ENCODE measurements at regions not wholly inside any gene's neighbourhood (a gene's known extent, or its start where the extent isn't known, plus 50 kb on each side); places are given as distances from the start of the nearest gene placed in this dataset.

GRCh38 chr7:47211519-47211973, 370.4 kb downstream of the TNS3 start:
- Histone ChIP-seq H3K27me3 (ENCODE audit: control insufficient read depth in 4 of 4, insufficient read depth in 4 of 4, low read length in 3 of 4) (no peaks in the 10 kb centered on the region), H3K27ac (ENCODE audit: low read depth in 1 of 2, low read length in 2 of 2) (no peak overlapping the region), H3K9ac (ENCODE audit: low read depth in 1 of 2, low read length in 2 of 2) (no peak overlapping the region), H3K4me3 (ENCODE audit: low read depth in 1 of 3, low read length in 3 of 3) (no peak overlapping the region), H3K4me1 (ENCODE audit: control insufficient read depth in 4 of 4, insufficient read depth in 4 of 4, low read length in 3 of 4) (no peaks in the 10 kb centered on the region), H3K36me3 (ENCODE audit: control insufficient read depth in 4 of 4, insufficient read depth in 3 of 4, low read depth in 1 of 4, low read length in 3 of 4) (no peaks in the 10 kb centered on the region), H3K9me3 (ENCODE audit: control insufficient read depth in 4 of 4, low read length in 3 of 4) (peaks cover 0 to 4% (median 1%) of the 10 kb centered on the region in 4 donors)
- no peak for DNase-seq (ENCODE audit: low spot score)
- TF ChIP-seq ZBTB33 (IDR thresholded peaks at IDR 0.05) (no peak), FOXA2 (IDR thresholded peaks at IDR 0.05) (no peak), HNF4G (IDR thresholded peaks at IDR 0.05) (no peak), YY1 (IDR thresholded peaks at IDR 0.05) (no peak), RAD21 (IDR thresholded peaks at IDR 0.05) (no peak)
- WGBS, result 73% methylated on average over 5 of the region's 5 CpGs

GRCh38 chr7:47210281-47210854, 371.5 kb downstream of the TNS3 start:
- 59% methylated on average over 4 of the region's 4 CpGs for WGBS
- Histone ChIP-seq H3K4me3 (ENCODE audit: low read depth in 1 of 3, low read length in 3 of 3) (no peak overlapping the region), H3K27ac (ENCODE audit: low read depth in 1 of 2, low read length in 2 of 2) (no peak overlapping the region), H3K27me3 (ENCODE audit: control insufficient read depth in 4 of 4, insufficient read depth in 4 of 4, low read length in 3 of 4) (no peaks in the 10 kb centered on the region), H3K36me3 (ENCODE audit: control insufficient read depth in 4 of 4, insufficient read depth in 3 of 4, low read depth in 1 of 4, low read length in 3 of 4) (no peaks in the 10 kb centered on the region), H3K9ac (ENCODE audit: low read depth in 1 of 2, low read length in 2 of 2) (no peak overlapping the region), H3K4me1 (ENCODE audit: control insufficient read depth in 4 of 4, insufficient read depth in 4 of 4, low read length in 3 of 4) (no peaks in the 10 kb centered on the region), H3K9me3 (ENCODE audit: control insufficient read depth in 4 of 4, low read length in 3 of 4) (peaks cover 0 to 4% (median 1%) of the 10 kb centered on the region in 4 donors)
- no peak for DNase-seq (ENCODE audit: low spot score)
- no peak for TF ChIP-seq HNF4G (IDR thresholded peaks at IDR 0.05)
- TF ChIP-seq FOXA2 (IDR thresholded peaks at IDR 0.05), result no peak
- TF ChIP-seq TAF1 (conservative IDR thresholded peaks at IDR 0.05), result no peak
- no peak for TF ChIP-seq MAX (IDR thresholded peaks at IDR 0.05)
- TF ChIP-seq JUND (IDR thresholded peaks at IDR 0.05), result no peak
- TF ChIP-seq CTCF (IDR thresholded peaks at IDR 0.05; ENCODE audit: low read depth, low read length, missing input control), result no peak
- no peak for TF ChIP-seq RAD21 (IDR thresholded peaks at IDR 0.05)
- no peak for TF ChIP-seq RXRA (IDR thresholded peaks at IDR 0.05)
- TF ChIP-seq ATF3 (IDR thresholded peaks at IDR 0.05), result no peak
- no peak for TF ChIP-seq NR2F2 (IDR thresholded peaks at IDR 0.05)

GRCh38 chr7:47207956-47208355, 374.0 kb downstream of the TNS3 start:
- Histone ChIP-seq H3K36me3 (ENCODE audit: control insufficient read depth in 4 of 4, insufficient read depth in 3 of 4, low read depth in 1 of 4, low read length in 3 of 4) (no peaks in the 10 kb centered on the region), H3K27me3 (ENCODE audit: control insufficient read depth in 4 of 4, insufficient read depth in 4 of 4, low read length in 3 of 4) (no peaks in the 10 kb centered on the region), H3K9ac (ENCODE audit: low read depth in 1 of 2, low read length in 2 of 2) (no peak overlapping the region), H3K4me1 (ENCODE audit: control insufficient read depth in 4 of 4, insufficient read depth in 4 of 4, low read length in 3 of 4) (no peaks in the 10 kb centered on the region), H3K4me3 (ENCODE audit: low read depth in 1 of 3, low read length in 3 of 3) (no peak overlapping the region), H3K9me3 (ENCODE audit: control insufficient read depth in 4 of 4, low read length in 3 of 4) (peaks cover 0 to 4% (median 1%) of the 10 kb centered on the region in 4 donors), H3K27ac (ENCODE audit: low read depth in 1 of 2, low read length in 2 of 2) (no peak overlapping the region)
- DNase-seq (ENCODE audit: low spot score), result no peak
- WGBS, result 89% methylated on average over 3 of the region's 3 CpGs
- TF ChIP-seq CTCF (IDR thresholded peaks at IDR 0.05; ENCODE audit: low read depth, low read length, missing input control) (no peak), TAF1 (conservative IDR thresholded peaks at IDR 0.05) (no peak), HNF4G (IDR thresholded peaks at IDR 0.05) (no peak), REST (IDR thresholded peaks at IDR 0.05) (no peak), ATF3 (IDR thresholded peaks at IDR 0.05) (no peak), RAD21 (IDR thresholded peaks at IDR 0.05) (no peak), SP1 (IDR thresholded peaks at IDR 0.05) (no peak), YY1 (IDR thresholded peaks at IDR 0.05) (no peak), EGR1 (IDR thresholded peaks at IDR 0.05; ENCODE audit: low read depth in 2 of 2) (no peak), HNF4A (conservative IDR thresholded peaks at IDR 0.05) (no peak)

Data from liver (tissue), 8 donors.